H1 (cell line): ENCODE measurements at regions not wholly inside any gene's neighbourhood (a gene's known extent, or its start where the extent isn't known, plus 50 kb on each side); places are given as distances from the start of the nearest gene placed in this dataset.

Experiments
- CTCF ChIA-PET: fragments of 300-600 bp; sonication (Branson Sonifier 250); formaldehyde crosslinking; loops from one replicate; lab custom pipeline; 2021; ENCODE audit not compliant: partially characterized antibody; lab: Charles Lee
- POLR2A ChIA-PET: fragments of 300-600 bp; sonication (Branson Sonifier 250); formaldehyde crosslinking; loops from one replicate; lab custom pipeline; 2021; ENCODE audit warnings: inconsistent platforms; ENCODE audit not compliant: partially characterized antibody; lab: Charles Lee
- DNase-seq, 2 experiments: peaks; one replicate each; pipeline versions ENCODE4 v3.0.0 to v3.0.0-alpha.2; 2010 to 2022; ENCODE audit warnings: low spot score in 2 of 2, low read depth in 1 of 2, mixed read lengths in 1 of 2
- FAIRE-seq: peaks from 2 replicates; lab custom pipeline; 2011; peaks lifted over from hg19 to GRCh38; lab: Jason Lieb, UNC
- H2AFZ ChIP-seq: 2 replicates; pipeline ENCODE4 v1.8.1; 2012; ENCODE audit warnings: low read length, inconsistent platforms
- H2AK5ac ChIP-seq: 2 replicates; pipeline ENCODE4 v1.6.1; 2013; ENCODE audit warnings: low read depth, low read length
- H2BK120ac ChIP-seq: replicated peaks from 2 replicates; pipeline ENCODE3; 2013; ENCODE audit warnings: low read depth, low read length, inconsistent platforms
- H2BK12ac ChIP-seq: 2 replicates; pipeline ENCODE4 v1.6.1; 2013; ENCODE audit warnings: low read depth, low read length
- H2BK15ac ChIP-seq: 2 replicates; pipeline ENCODE4 v1.6.1; 2013; ENCODE audit warnings: low read length
- H2BK20ac ChIP-seq: 2 replicates; pipeline ENCODE4 v1.6.1; 2013; ENCODE audit warnings: low read length
- H2BK5ac ChIP-seq: 2 replicates; pipeline ENCODE4 v1.6.1; 2013; ENCODE audit warnings: low read depth, low read length
- H3K14ac ChIP-seq: 2 replicates; pipeline ENCODE4 v1.6.1; 2013; ENCODE audit warnings: inconsistent platforms; ENCODE audit not compliant: insufficient read length
- H3K18ac ChIP-seq: 2 replicates; pipeline ENCODE4 v1.6.1; 2013; ENCODE audit warnings: low read length; ENCODE audit errors: extremely low read depth
- H3K23ac ChIP-seq: 2 replicates; pipeline ENCODE4 v1.6.1; 2013; ENCODE audit warnings: inconsistent platforms; ENCODE audit not compliant: insufficient read length
- H3K23me2 ChIP-seq: 2 replicates; pipeline ENCODE4 v1.6.1; 2013; ENCODE audit warnings: low read depth, low read length
- H3K27ac ChIP-seq: 2 replicates; pipeline ENCODE4 v1.6.1; 2011; ENCODE audit warnings: low read depth, low read length, inconsistent platforms
- H3K27me3 ChIP-seq, 4 experiments: replicated peaks in 1 of 4; 1 replicate in 1 of 4; 2 replicates in 3 of 4; pipeline versions ENCODE4 v1.6.1 to v1.8.1; 2011 to 2013; ENCODE audit warnings: low read length in 3 of 4, mild to moderate bottlenecking in 3 of 4, inconsistent platforms in 2 of 4, mixed read lengths in 2 of 4, moderate library complexity in 1 of 4; ENCODE audit not compliant: control insufficient read depth in 3 of 4, insufficient read depth in 3 of 4; ENCODE audit errors: extremely low read depth in 1 of 4
- H3K36me3 ChIP-seq, 4 experiments: 2 replicates each; pipeline versions ENCODE4 v1.6.1 to v1.8.1; 2011 to 2013; ENCODE audit warnings: mild to moderate bottlenecking in 4 of 4, low read length in 3 of 4, moderate library complexity in 2 of 4, control low read depth in 1 of 4, inconsistent platforms in 1 of 4; ENCODE audit not compliant: insufficient read depth in 4 of 4, control insufficient read depth in 2 of 4
- H3K4ac ChIP-seq: replicated peaks from 2 replicates; pipeline ENCODE3; 2013; ENCODE audit warnings: low read length, low read depth, mixed read lengths, inconsistent platforms; ENCODE audit not compliant: insufficient read length
- H3K4me1 ChIP-seq, 4 experiments: replicated peaks in 1 of 4; 1 replicate in 1 of 4; 2 replicates in 3 of 4; pipeline versions ENCODE4 v1.6.1 to v1.8.1; 2011 to 2013; ENCODE audit warnings: low read length in 3 of 4, inconsistent platforms in 2 of 4, mixed read lengths in 1 of 4; ENCODE audit not compliant: insufficient read depth in 4 of 4, control insufficient read depth in 3 of 4
- H3K4me2 ChIP-seq, 2 experiments: 2 replicates each; pipeline versions ENCODE4 v1.6.1 to v1.8.1; 2011 to 2013; ENCODE audit warnings: low read depth in 2 of 2, low read length in 2 of 2, control low read depth in 1 of 2, inconsistent platforms in 1 of 2, mild to moderate bottlenecking in 1 of 2; ENCODE audit not compliant: insufficient read depth in 1 of 2
- H3K4me3 ChIP-seq, 4 experiments: fragments of 200-600, 300-600 bp in 1 of 4; sonication (generic), shearing (Covaris generic), sonication (Bioruptor Twin) in 1 of 4; 2 replicates each; pipeline versions ENCODE4 v1.5.1 to v1.8.1; 2011 to 2016; ENCODE audit warnings: low read length in 4 of 4, low read depth in 3 of 4, control low read depth in 2 of 4, inconsistent platforms in 2 of 4, mild to moderate bottlenecking in 2 of 4, mixed read lengths in 1 of 4, moderate library complexity in 1 of 4; ENCODE audit not compliant: insufficient read depth in 2 of 4; ENCODE audit errors: extremely low read depth in 1 of 4
- H3K56ac ChIP-seq: replicated peaks from 2 replicates; pipeline ENCODE3; 2013; ENCODE audit warnings: low read depth, mild to moderate bottlenecking, mixed read lengths, low read length, inconsistent platforms; ENCODE audit not compliant: insufficient read length
- H3K79me1 ChIP-seq: 2 replicates; pipeline ENCODE4 v1.6.1; 2013; ENCODE audit warnings: low read depth, low read length, control low read depth
- H3K79me2 ChIP-seq, 2 experiments: 2 replicates each; pipeline versions ENCODE4 v1.6.1 to v1.8.1; 2012 to 2013; ENCODE audit warnings: low read length in 2 of 2, mild to moderate bottlenecking in 2 of 2, inconsistent platforms in 1 of 2; ENCODE audit not compliant: insufficient read depth in 2 of 2, control insufficient read depth in 1 of 2
- H3K9ac ChIP-seq, 4 experiments: replicated peaks in 1 of 4; 1 replicate in 1 of 4; 2 replicates in 3 of 4; pipeline versions ENCODE4 v1.6.1 to v1.8.1; 2011 to 2013; ENCODE audit warnings: low read depth in 3 of 4, low read length in 3 of 4, control low read depth in 2 of 4, mild to moderate bottlenecking in 2 of 4, moderate library complexity in 2 of 4, inconsistent platforms in 1 of 4; ENCODE audit errors: extremely low read depth in 1 of 4
- H3K9me3 ChIP-seq, 2 experiments: 2 replicates each; pipeline versions ENCODE4 v1.6.1 to v1.8.1; 2012 to 2013; ENCODE audit warnings: mild to moderate bottlenecking in 2 of 2, moderate library complexity in 2 of 2, control low read depth in 1 of 2, inconsistent platforms in 1 of 2, low read depth in 1 of 2, low read length in 1 of 2, mixed read lengths in 1 of 2; ENCODE audit not compliant: insufficient read depth in 2 of 2
- H4K20me1 ChIP-seq, 2 experiments: replicated peaks in 1 of 2; 2 replicates each; pipeline versions ENCODE3 to v1.8.1; 2011 to 2013; ENCODE audit warnings: inconsistent platforms in 2 of 2, low read length in 2 of 2, mild to moderate bottlenecking in 1 of 2; ENCODE audit not compliant: insufficient read depth in 2 of 2, control insufficient read depth in 1 of 2
- H4K5ac ChIP-seq: 2 replicates; pipeline ENCODE4 v1.6.1; 2013; ENCODE audit warnings: low read length, low read depth, mixed read lengths, inconsistent platforms; ENCODE audit not compliant: insufficient read length
- H4K8ac ChIP-seq: 2 replicates; pipeline ENCODE4 v1.8.0; 2013; ENCODE audit warnings: mild to moderate bottlenecking, moderate library complexity, low read length, inconsistent platforms; ENCODE audit not compliant: insufficient read depth; ENCODE audit errors: extremely low read depth
- H4K91ac ChIP-seq: replicated peaks from 2 replicates; pipeline ENCODE3; 2013; ENCODE audit warnings: low read length, mixed read lengths, inconsistent platforms; ENCODE audit not compliant: insufficient read length
- FOSL1 ChIP-seq: IDR thresholded peaks from 2 replicates; pipeline ENCODE4 v1.6.1; 2011; ENCODE audit warnings: mild to moderate bottlenecking, low read depth, low read length, moderate library complexity; ENCODE audit not compliant: insufficient read depth
- WGBS, 2 experiments: shearing (Covaris generic) in 1 of 2; methylation state at CpG; one replicate each; pipeline versions ENCODE4 v1.1.6 to v1.1.7; 2013 to 2015; ENCODE audit warnings: low lambda C conversion rate in 2 of 2, mixed read lengths in 2 of 2, inconsistent platforms in 1 of 2, low coverage in 1 of 2, missing lambda C conversion rate in 1 of 2; ENCODE audit not compliant: insufficient replicate concordance in 2 of 2, insufficient coverage in 1 of 2, insufficient read length in 1 of 2; ENCODE audit errors: extremely low coverage in 1 of 2, missing lambda C conversion rate in 1 of 2; 5-methylcytosine and 5-hydroxymethylcytosine counted together

DNA sequence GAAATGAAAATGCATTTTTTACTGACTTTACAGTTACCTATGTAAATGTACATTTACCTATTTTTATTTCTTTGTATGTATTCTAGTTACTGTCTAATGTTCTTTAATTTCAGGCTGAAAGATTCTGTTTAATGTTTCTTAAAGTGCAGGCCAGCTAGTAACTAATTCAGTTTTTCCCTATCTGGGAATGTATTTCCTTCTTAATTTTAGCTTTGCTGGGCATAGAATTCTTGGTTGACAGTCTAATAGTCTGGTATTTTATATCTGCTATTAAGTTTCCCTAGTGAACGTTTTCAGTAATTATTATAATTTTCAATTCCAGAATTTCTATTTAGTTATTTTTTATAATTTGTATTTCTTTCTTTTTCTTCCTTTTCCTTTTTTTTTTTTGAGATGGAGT lies 186.0 kb upstream of the NOX3 start:
- WGBS, 2 experiments = 90% methylated on average over 1 of the region's 1 CpG; no CpG with 5 or more reads in 1 of the 2 experiments
- Histone ChIP-seq H2BK5ac (no peak overlapping the region), H3K79me2 (no peaks in the 10 kb centered on the region), H3K23ac (no peak overlapping the region), H3K27me3 (no peaks in the 10 kb centered on the region), H3K23me2 (no peaks in the 10 kb centered on the region), H2BK120ac (no peak overlapping the region), H4K8ac (no peak overlapping the region), H2BK20ac (no peak overlapping the region), H3K14ac (no peak overlapping the region), H3K18ac (no peak overlapping the region), H4K20me1 (no peaks in the 10 kb centered on the region), H4K91ac (no peak overlapping the region), H2AFZ (no peak overlapping the region), H3K79me1 (no peaks in the 10 kb centered on the region), H3K27ac (no peak overlapping the region), H3K4me3 (no peak overlapping the region), H3K36me3 (no peaks in the 10 kb centered on the region; a peak in 1 of 8 replicates), H3K4ac (no peak overlapping the region), H2AK5ac (no peak overlapping the region), H3K4me1 (peaks cover 0 to 3% (median 0%) of the 10 kb centered on the region in 4 experiments; a peak in 2 of 7 replicates), H4K5ac (no peak overlapping the region), H2BK12ac (no peak overlapping the region), H3K4me2 (no peak overlapping the region), H3K9ac (no peak overlapping the region), H3K56ac (no peak overlapping the region), H2BK15ac (no peak overlapping the region), H3K9me3 (no peaks in the 10 kb centered on the region; a peak in 1 of 4 replicates)
- DNase-seq = no peak
- ChIA-PET POLR2A (no interaction called here), CTCF (no interaction called here)
- no peak for FAIRE-seq
- no peak for TF ChIP-seq FOSL1
